Kidney (tissue), 13 donors: ENCODE measurements at regions not wholly inside any gene's neighbourhood (a gene's known extent, or its start where the extent isn't known, plus 50 kb on each side); places are given as distances from the start of the nearest gene placed in this dataset.

Source experiments
- DNase-seq, 5 donors: peaks; one replicate each; pipeline ENCODE4 v3.0.0-alpha.2; 2013 to 2020
- FAIRE-seq: peaks from 2 replicates; lab custom pipeline; 2012; peaks lifted over from hg19 to GRCh38; lab: Jason Lieb, UNC
- H3K27ac ChIP-seq, 2 donors: one replicate each; pipeline ENCODE4 v1.7.0; 2013; ENCODE audit warnings: low read depth in 2 of 2, low read length in 2 of 2, inconsistent platforms in 1 of 2
- H3K27me3 ChIP-seq: one replicate; pipeline ENCODE4 v1.7.1; 2013; ENCODE audit warnings: low read length, inconsistent platforms; ENCODE audit not compliant: control insufficient read depth, insufficient read depth
- H3K36me3 ChIP-seq, 3 donors: one replicate each; pipeline versions ENCODE4 v1.7.0 to v1.7.1; 2013; ENCODE audit warnings: low read length in 3 of 3, control low read depth in 1 of 3, inconsistent platforms in 1 of 3; ENCODE audit not compliant: insufficient read depth in 3 of 3, control insufficient read depth in 2 of 3
- H3K4me1 ChIP-seq, 3 donors: one replicate each; pipeline versions ENCODE4 v1.7.0 to v1.7.1; 2013; ENCODE audit warnings: low read length in 3 of 3, inconsistent platforms in 1 of 3, low read depth in 1 of 3; ENCODE audit not compliant: control insufficient read depth in 2 of 3, insufficient read depth in 2 of 3
- H3K4me3 ChIP-seq, 3 donors: one replicate each; pipeline versions ENCODE4 v1.7.0 to v1.8.1; 2013; ENCODE audit warnings: low read length in 3 of 3, control low read depth in 1 of 3, inconsistent platforms in 1 of 3
- H3K9ac ChIP-seq, 3 donors: one replicate each; pipeline versions ENCODE4 v1.7.0 to v1.7.1; 2013; ENCODE audit warnings: low read length in 3 of 3, control low read depth in 1 of 3, inconsistent platforms in 1 of 3
- H3K9me3 ChIP-seq, 3 donors: one replicate each; pipeline versions ENCODE4 v1.7.0 to v1.7.1; 2013; ENCODE audit warnings: low read length in 3 of 3, control low read depth in 1 of 3, inconsistent platforms in 1 of 3; ENCODE audit not compliant: control insufficient read depth in 2 of 3, insufficient read depth in 1 of 3
- intact Hi-C: fragments of 100-400 bp; cut with DNase I; formaldehyde crosslinking; loops from one replicate; pipeline ENCODE4 v1.11.1; 2022
- TF ChIP-seq, protein P1 (sequence below): IDR thresholded peaks from 3 replicates; pipeline ENCODE4 v1.5.1; 2012; ENCODE audit warnings: mild to moderate bottlenecking, moderate library complexity, borderline replicate concordance; ENCODE audit not compliant: insufficient read depth; ENCODE audit errors: extremely low read depth
- donor health status: control.
- donor health status: control.
- donor health status: control.
- donor health status: control.
- donor health status: control.
- donor health status: DM: yes; HTN: yes; CAD: no.
- donor health status: Normal renal cell carcinoma (clear cell type).

GRCh38 chr5:164600274-164600673 is 1094.9 kb downstream of the MAT2B start:
- H3K27ac ChIP-seq = no peak overlapping the region
- DNase-seq (no peak), FAIRE-seq (no peak)
- H3K27me3 ChIP-seq = no peaks in the 10 kb centered on the region
- H3K36me3 ChIP-seq = no peaks in the 10 kb centered on the region
- no peaks in the 10 kb centered on the region for H3K4me1 ChIP-seq
- TF ChIP-seq, protein P1, sequence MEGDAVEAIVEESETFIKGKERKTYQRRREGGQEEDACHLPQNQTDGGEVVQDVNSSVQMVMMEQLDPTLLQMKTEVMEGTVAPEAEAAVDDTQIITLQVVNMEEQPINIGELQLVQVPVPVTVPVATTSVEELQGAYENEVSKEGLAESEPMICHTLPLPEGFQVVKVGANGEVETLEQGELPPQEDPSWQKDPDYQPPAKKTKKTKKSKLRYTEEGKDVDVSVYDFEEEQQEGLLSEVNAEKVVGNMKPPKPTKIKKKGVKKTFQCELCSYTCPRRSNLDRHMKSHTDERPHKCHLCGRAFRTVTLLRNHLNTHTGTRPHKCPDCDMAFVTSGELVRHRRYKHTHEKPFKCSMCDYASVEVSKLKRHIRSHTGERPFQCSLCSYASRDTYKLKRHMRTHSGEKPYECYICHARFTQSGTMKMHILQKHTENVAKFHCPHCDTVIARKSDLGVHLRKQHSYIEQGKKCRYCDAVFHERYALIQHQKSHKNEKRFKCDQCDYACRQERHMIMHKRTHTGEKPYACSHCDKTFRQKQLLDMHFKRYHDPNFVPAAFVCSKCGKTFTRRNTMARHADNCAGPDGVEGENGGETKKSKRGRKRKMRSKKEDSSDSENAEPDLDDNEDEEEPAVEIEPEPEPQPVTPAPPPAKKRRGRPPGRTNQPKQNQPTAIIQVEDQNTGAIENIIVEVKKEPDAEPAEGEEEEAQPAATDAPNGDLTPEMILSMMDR = no peak
- intact Hi-C loops = no loop called here
- H3K9ac ChIP-seq = no peak overlapping the region
- no peaks in the 10 kb centered on the region for H3K9me3 ChIP-seq
- no peak overlapping the region for H3K4me3 ChIP-seq

- no peak overlapping the region for H3K27ac ChIP-seq
- TF ChIP-seq, protein P1 = no peak
- H3K9ac ChIP-seq = no peak overlapping the region
- H3K36me3 ChIP-seq = no peaks in the 10 kb centered on the region
- H3K4me3 ChIP-seq = no peak overlapping the region
- DNase-seq (no peak), FAIRE-seq (no peak)
- H3K9me3 ChIP-seq = no peaks in the 10 kb centered on the region
- H3K4me1 ChIP-seq = no peaks in the 10 kb centered on the region
- H3K27me3 ChIP-seq = no peaks in the 10 kb centered on the region
- intact Hi-C loops = no loop called here
These were observed 1095.6 kb downstream of the MAT2B start for GRCh38 chr5:164600929-164601535.

DNA sequence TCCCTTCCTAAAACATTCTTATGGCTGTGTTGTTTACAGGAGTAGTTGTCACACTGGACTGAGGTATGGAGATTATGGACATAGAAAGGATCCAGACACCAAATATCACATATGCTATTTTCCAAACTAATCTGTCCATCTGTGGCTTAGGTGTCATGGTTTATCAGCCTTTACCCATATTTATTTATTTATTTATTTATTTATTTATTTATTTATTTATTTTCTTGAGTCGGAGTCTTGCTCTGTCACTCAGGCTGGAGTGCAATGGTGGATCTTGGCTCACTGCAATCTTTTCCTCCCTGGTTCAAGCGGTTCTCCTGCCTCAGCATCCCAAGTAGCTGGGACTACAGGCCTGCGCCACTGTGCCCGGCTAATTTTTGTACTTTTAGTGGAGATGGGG is 1103.1 kb downstream of the MAT2B start:
- Histone ChIP-seq H3K9me3 (no peaks in the 10 kb centered on the region), H3K27me3 (no peaks in the 10 kb centered on the region), H3K27ac (no peak overlapping the region), H3K4me1 (no peaks in the 10 kb centered on the region), H3K9ac (no peak overlapping the region), H3K36me3 (no peaks in the 10 kb centered on the region), H3K4me3 (no peak overlapping the region)
- DNase-seq = no peak
- TF ChIP-seq, protein P1 = no peak
- no peak for FAIRE-seq
- intact Hi-C loops = no loop called here

DNA sequence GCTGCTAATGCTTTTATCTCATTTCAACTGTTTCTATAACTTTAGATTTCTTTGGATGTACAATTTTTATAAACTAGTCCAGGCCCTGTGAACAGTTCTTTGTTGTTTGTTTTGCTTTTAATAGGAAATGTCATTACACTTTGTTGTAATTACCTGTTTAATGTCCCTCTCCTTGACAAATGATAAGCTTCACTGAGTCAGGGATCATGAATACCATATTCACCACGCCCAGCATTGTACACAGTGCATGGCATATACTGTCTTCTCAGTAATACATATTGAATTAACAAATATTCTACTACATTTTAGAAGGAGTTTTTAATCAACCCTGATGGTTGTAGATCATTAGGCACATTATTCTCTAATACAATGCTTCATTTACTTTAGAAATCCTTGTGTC is 1105.0 kb downstream of the MAT2B start:
- intact Hi-C loops = no loop called here
- no peaks in the 10 kb centered on the region for H3K4me1 ChIP-seq
- TF ChIP-seq, protein P1 = no peak
- H3K36me3 ChIP-seq = no peaks in the 10 kb centered on the region
- H3K27me3 ChIP-seq = no peaks in the 10 kb centered on the region
- H3K27ac ChIP-seq = no peak overlapping the region
- DNase-seq (no peak), FAIRE-seq (no peak)
- no peaks in the 10 kb centered on the region for H3K9me3 ChIP-seq
- no peak overlapping the region for H3K9ac ChIP-seq
- H3K4me3 ChIP-seq = no peak overlapping the region
